CD8-positive, alpha-beta memory T cell (primary cell): ENCODE measurements at regions not wholly inside any gene's neighbourhood (a gene's known extent, or its start where the extent isn't known, plus 50 kb on each side); places are given as distances from the start of the nearest gene placed in this dataset.

ENCODE experiments used
- CTCF ChIA-PET: fragments of 350-600 bp; sonication (Branson Sonifier 250); formaldehyde crosslinking; loops from one replicate; lab custom pipeline; 2021; ENCODE audit warnings: antibody characterized with exemption; lab: Charles Lee
- POLR2A ChIA-PET: fragments of 350-600 bp; sonication (Branson Sonifier 250); formaldehyde crosslinking; loops from one replicate; lab custom pipeline; 2021; ENCODE audit warnings: antibody characterized with exemption; lab: Charles Lee
- DNase-seq, 5 donors: peaks; one replicate each; pipeline versions ENCODE4 v3.0.0 to v3.0.0-alpha.2; 2020 to 2022; ENCODE audit warnings: mixed read lengths in 1 of 5
- H3K27ac ChIP-seq: one replicate; pipeline ENCODE4 v1.7.0; 2013; ENCODE audit warnings: low read depth, mild to moderate bottlenecking, low read length, moderate library complexity
- H3K27me3 ChIP-seq: 2 replicates; pipeline ENCODE4 v1.7.0; 2013; ENCODE audit warnings: low read length, mild to moderate bottlenecking; ENCODE audit not compliant: insufficient read depth, poor library complexity, severe bottlenecking
- H3K36me3 ChIP-seq: 2 replicates; pipeline ENCODE4 v1.7.0; 2013; ENCODE audit warnings: mild to moderate bottlenecking, low read length, moderate library complexity; ENCODE audit not compliant: insufficient read depth
- H3K4me1 ChIP-seq: 2 replicates; pipeline ENCODE4 v1.7.0; 2013; ENCODE audit warnings: mild to moderate bottlenecking, low read length, moderate library complexity; ENCODE audit not compliant: insufficient read depth
- H3K4me3 ChIP-seq: 2 replicates; pipeline ENCODE4 v1.7.0; 2013; ENCODE audit warnings: mild to moderate bottlenecking, low read length
- H3K9me3 ChIP-seq: 2 replicates; pipeline ENCODE4 v1.7.0; 2013; ENCODE audit warnings: mild to moderate bottlenecking, low read length
- H3K27ac Mint-ChIP-seq, 8 donors: one replicate each; pipeline ENCODE4 v1.8.0; 2020 to 2021; ENCODE audit warnings: mixed read lengths in 8 of 8, mild to moderate bottlenecking in 6 of 8, inconsistent platforms in 3 of 8, moderate library complexity in 3 of 8
- H3K27me3 Mint-ChIP-seq, 2 donors: one replicate each; pipeline ENCODE4 v1.8.0; 2020 to 2021; ENCODE audit warnings: mixed read lengths in 2 of 2, mild to moderate bottlenecking in 1 of 2, moderate library complexity in 1 of 2
- H3K36me3 Mint-ChIP-seq, 3 donors: one replicate each; pipeline ENCODE4 v1.8.0; 2020 to 2021; ENCODE audit warnings: mixed read lengths in 3 of 3, inconsistent platforms in 1 of 3, mild to moderate bottlenecking in 1 of 3
- H3K4me1 Mint-ChIP-seq, 3 donors: one replicate each; pipeline ENCODE4 v1.8.0; 2020 to 2021; ENCODE audit warnings: mixed read lengths in 3 of 3, inconsistent platforms in 1 of 3, mild to moderate bottlenecking in 1 of 3
- H3K4me3 Mint-ChIP-seq, 7 donors: one replicate each; pipeline ENCODE4 v1.8.0; 2020 to 2021; ENCODE audit warnings: mixed read lengths in 7 of 7, mild to moderate bottlenecking in 6 of 7, moderate library complexity in 4 of 7, inconsistent platforms in 2 of 7
- H3K9me3 Mint-ChIP-seq, 5 donors: one replicate each; pipeline ENCODE4 v1.8.0; 2020 to 2022; ENCODE audit warnings: mixed read lengths in 5 of 5, mild to moderate bottlenecking in 3 of 5, moderate library complexity in 2 of 5, inconsistent platforms in 1 of 5

DNA sequence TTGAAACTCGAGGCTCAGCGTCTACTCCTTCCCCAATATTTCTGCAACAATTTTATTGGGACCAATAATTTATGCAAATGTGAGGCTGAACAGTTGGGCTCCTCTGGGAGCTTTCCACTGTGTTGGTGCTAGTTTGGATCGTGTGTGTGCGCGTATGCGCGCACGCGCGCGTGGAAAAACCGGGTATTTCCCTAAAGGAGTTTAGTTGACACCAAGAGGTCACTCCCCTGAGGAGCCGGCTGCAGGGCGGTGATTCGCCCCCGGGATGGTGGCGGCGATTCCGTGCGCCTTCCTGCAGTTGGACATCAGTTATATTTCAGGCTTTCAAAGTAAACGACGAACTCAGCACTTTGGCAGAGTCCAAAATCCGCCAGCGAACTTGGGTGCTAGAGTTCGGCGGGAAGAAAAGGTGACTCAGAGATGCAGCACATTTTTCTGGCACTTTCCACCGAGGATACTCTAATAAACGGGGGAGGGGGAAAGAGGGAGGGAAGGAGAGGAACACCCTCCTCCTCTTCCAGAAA, 186.5 kb upstream of the FANCL start:
- Mint-ChIP-seq H3K4me1 (peaks cover 6 to 20% (median 6%) of the 10 kb centered on the region in 3 donors), H3K4me3 (peak overlapping the region in 4 of 7 donors; percentile 19 to 83 (median 32)), H3K9me3 (peaks cover 0 to 2% (median 0%) of the 10 kb centered on the region in 5 donors), H3K27me3 (peaks cover 16 to 46% of the 10 kb centered on the region in 2 donors), H3K27ac (no peak overlapping the region), H3K36me3 (no peaks in the 10 kb centered on the region)
- ChIA-PET CTCF (no interaction called here), POLR2A (no interaction called here)
- Histone ChIP-seq H3K4me1 (no peaks in the 10 kb centered on the region), H3K27ac (no peak overlapping the region), H3K4me3 (no peak overlapping the region), H3K36me3 (no peaks in the 10 kb centered on the region), H3K9me3 (no peaks in the 10 kb centered on the region), H3K27me3 (peaks cover 7% of the 10 kb centered on the region)
- peak in 1 of 5 donors; percentile 47 for DNase-seq

- H3K4me1 Mint-ChIP-seq = peaks cover 6 to 20% (median 6%) of the 10 kb centered on the region in 3 donors
- no peaks in the 10 kb centered on the region for H3K36me3 Mint-ChIP-seq
- POLR2A ChIA-PET = no interaction called here
- peaks cover 16 to 44% of the 10 kb centered on the region in 2 donors for H3K27me3 Mint-ChIP-seq
- no peak overlapping the region for H3K27ac Mint-ChIP-seq
- H3K27ac ChIP-seq = no peak overlapping the region
- no peak overlapping the region for H3K4me3 ChIP-seq
- H3K9me3 ChIP-seq = no peaks in the 10 kb centered on the region
- H3K4me1 ChIP-seq = no peaks in the 10 kb centered on the region
- no peak for DNase-seq
- no peaks in the 10 kb centered on the region for H3K36me3 ChIP-seq
- no peak overlapping the region for H3K4me3 Mint-ChIP-seq
- CTCF ChIA-PET = no interaction called here
- peaks cover 0 to 2% (median 0%) of the 10 kb centered on the region in 5 donors for H3K9me3 Mint-ChIP-seq
- H3K27me3 ChIP-seq = peaks cover 7% of the 10 kb centered on the region
Measured at GRCh38 chr2:58425368-58425767, 184.2 kb upstream of the FANCL start.

GRCh38 chr2:58419983-58420382, 178.9 kb upstream of the FANCL start:
- no peaks in the 10 kb centered on the region for H3K9me3 ChIP-seq
- H3K36me3 ChIP-seq = no peaks in the 10 kb centered on the region
- H3K4me1 ChIP-seq = no peaks in the 10 kb centered on the region
- no peak for DNase-seq
- no peak overlapping the region for H3K27ac ChIP-seq
- H3K4me3 ChIP-seq = no peak overlapping the region
- H3K27me3 Mint-ChIP-seq = peaks cover 3 to 4% of the 10 kb centered on the region in 2 donors
- POLR2A ChIA-PET = no interaction called here
- H3K4me3 Mint-ChIP-seq = no peak overlapping the region
- no peaks in the 10 kb centered on the region for H3K4me1 Mint-ChIP-seq
- H3K36me3 Mint-ChIP-seq = no peaks in the 10 kb centered on the region
- no peak overlapping the region for H3K27ac Mint-ChIP-seq
- no peaks in the 10 kb centered on the region for H3K27me3 ChIP-seq
- H3K9me3 Mint-ChIP-seq = peaks cover 0 to 3% (median 0%) of the 10 kb centered on the region in 5 donors
- CTCF ChIA-PET = no interaction called here

DNA sequence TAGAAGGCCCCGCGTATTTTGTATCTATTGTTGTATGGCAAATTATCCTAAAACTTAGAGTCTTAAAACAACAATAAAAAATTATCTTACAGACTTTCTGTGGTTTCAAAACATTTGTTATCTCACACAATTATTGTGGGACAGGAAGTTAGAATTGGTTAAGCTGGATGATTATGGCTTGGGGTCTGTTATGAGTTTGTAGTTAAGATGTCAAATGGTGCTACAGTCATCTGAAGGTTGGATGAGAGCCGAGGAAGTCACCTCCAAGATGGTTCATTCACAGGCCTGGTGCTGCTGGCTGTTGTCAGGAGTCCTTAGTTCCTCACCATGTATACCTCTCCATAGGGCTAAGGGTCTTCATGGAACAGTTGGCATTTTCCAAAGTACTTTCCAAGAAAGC, 175.6 kb upstream of the FANCL start:
- ChIA-PET CTCF (no interaction called here), POLR2A (no interaction called here)
- Mint-ChIP-seq H3K4me3 (no peak overlapping the region), H3K27ac (no peak overlapping the region), H3K4me1 (no peaks in the 10 kb centered on the region), H3K27me3 (peaks cover 0 to 6% of the 10 kb centered on the region in 2 donors), H3K36me3 (no peaks in the 10 kb centered on the region), H3K9me3 (peaks cover 0 to 4% (median 0%) of the 10 kb centered on the region in 5 donors)
- no peak for DNase-seq
- H3K4me3 ChIP-seq = no peak overlapping the region
- H3K36me3 ChIP-seq = no peaks in the 10 kb centered on the region
- H3K27me3 ChIP-seq = no peaks in the 10 kb centered on the region
- H3K9me3 ChIP-seq = no peaks in the 10 kb centered on the region
- no peaks in the 10 kb centered on the region for H3K4me1 ChIP-seq
- H3K27ac ChIP-seq = no peak overlapping the region

DNA sequence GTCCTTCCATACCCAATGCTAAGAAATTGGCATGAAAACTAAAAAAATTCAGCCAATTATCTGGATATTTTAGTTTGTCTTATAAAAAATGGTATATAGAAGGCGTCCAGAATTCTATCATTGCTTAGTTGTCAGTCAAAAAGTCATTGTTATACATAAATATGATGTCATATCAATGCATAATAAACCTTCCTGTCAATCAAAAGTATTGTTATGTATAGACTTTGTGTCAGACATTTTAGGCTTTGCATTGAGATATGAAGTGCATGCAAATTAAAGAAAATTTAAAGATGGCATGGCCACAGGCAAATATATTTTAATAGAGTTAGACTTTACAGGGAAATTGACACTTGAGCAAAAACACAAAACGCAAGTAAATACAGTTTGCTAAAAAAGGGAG, 173.4 kb upstream of the FANCL start:
- no peak overlapping the region for H3K4me3 ChIP-seq
- H3K36me3 ChIP-seq = no peaks in the 10 kb centered on the region
- H3K9me3 ChIP-seq = no peaks in the 10 kb centered on the region
- no peaks in the 10 kb centered on the region for H3K4me1 ChIP-seq
- Mint-ChIP-seq H3K36me3 (no peaks in the 10 kb centered on the region), H3K9me3 (peaks cover 0 to 2% (median 0%) of the 10 kb centered on the region in 5 donors), H3K27me3 (peaks cover 0 to 6% of the 10 kb centered on the region in 2 donors), H3K27ac (no peak overlapping the region), H3K4me1 (no peaks in the 10 kb centered on the region), H3K4me3 (no peak overlapping the region)
- POLR2A ChIA-PET = no interaction called here
- CTCF ChIA-PET = no interaction called here
- H3K27me3 ChIP-seq = no peaks in the 10 kb centered on the region
- DNase-seq = no peak
- H3K27ac ChIP-seq = no peak overlapping the region

GRCh38 chr2:58410549-58410948, 169.4 kb upstream of the FANCL start:
- H3K27me3 ChIP-seq = no peaks in the 10 kb centered on the region
- Mint-ChIP-seq H3K4me1 (no peaks in the 10 kb centered on the region), H3K9me3 (peaks cover 0 to 4% (median 0%) of the 10 kb centered on the region in 5 donors), H3K36me3 (no peaks in the 10 kb centered on the region), H3K27me3 (peaks cover 0 to 6% of the 10 kb centered on the region in 2 donors), H3K4me3 (no peak overlapping the region), H3K27ac (no peak overlapping the region)
- H3K4me1 ChIP-seq = no peaks in the 10 kb centered on the region
- ChIA-PET POLR2A (no interaction called here), CTCF (no interaction called here)
- H3K4me3 ChIP-seq = no peak overlapping the region
- no peaks in the 10 kb centered on the region for H3K36me3 ChIP-seq
- no peaks in the 10 kb centered on the region for H3K9me3 ChIP-seq
- DNase-seq = no peak
- H3K27ac ChIP-seq = no peak overlapping the region

- no peaks in the 10 kb centered on the region for H3K4me1 Mint-ChIP-seq
- no peak overlapping the region for H3K27ac Mint-ChIP-seq
- Histone ChIP-seq H3K27ac (no peak overlapping the region), H3K4me1 (no peaks in the 10 kb centered on the region), H3K4me3 (no peak overlapping the region), H3K27me3 (no peaks in the 10 kb centered on the region), H3K36me3 (no peaks in the 10 kb centered on the region), H3K9me3 (no peaks in the 10 kb centered on the region)
- ChIA-PET POLR2A (no interaction called here), CTCF (no interaction called here)
- H3K36me3 Mint-ChIP-seq = no peaks in the 10 kb centered on the region
- H3K9me3 Mint-ChIP-seq = peaks cover 0 to 4% (median 0%) of the 10 kb centered on the region in 5 donors
- H3K27me3 Mint-ChIP-seq = peaks cover 0 to 1% of the 10 kb centered on the region in 2 donors
- DNase-seq = no peak
- H3K4me3 Mint-ChIP-seq = no peak overlapping the region
Measured at GRCh38 chr2:58407487-58407886, 166.4 kb upstream of the FANCL start.

DNA sequence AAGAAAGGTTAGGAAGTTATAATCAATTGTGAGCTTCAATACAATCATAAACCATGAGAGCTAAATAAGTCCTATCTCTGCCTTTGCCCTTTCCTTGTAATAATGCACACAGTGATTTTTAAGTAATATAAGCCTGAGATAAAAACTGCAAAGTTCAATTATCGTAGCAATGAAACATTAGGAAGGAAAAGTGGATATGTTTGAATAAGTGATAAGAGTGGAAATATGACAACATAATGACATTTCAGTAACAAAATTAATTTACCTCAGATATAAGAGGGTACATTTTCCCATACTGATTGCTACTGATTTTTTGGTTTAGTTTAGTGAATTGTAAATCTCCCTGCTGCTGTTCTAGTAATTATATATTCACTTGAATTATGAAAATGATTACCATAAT, 164.2 kb upstream of the FANCL start:
- CTCF ChIA-PET = no interaction called here

More for the DNA sequence above, 164.2 kb upstream of the FANCL start:
- DNase-seq = no peak
- H3K9me3 ChIP-seq = no peaks in the 10 kb centered on the region
- Mint-ChIP-seq H3K27ac (no peak overlapping the region), H3K9me3 (peaks cover 0 to 2% (median 0%) of the 10 kb centered on the region in 5 donors), H3K27me3 (peaks cover 0 to 1% of the 10 kb centered on the region in 2 donors), H3K36me3 (no peaks in the 10 kb centered on the region), H3K4me3 (no peak overlapping the region), H3K4me1 (no peaks in the 10 kb centered on the region)
- no peak overlapping the region for H3K27ac ChIP-seq
- no peaks in the 10 kb centered on the region for H3K27me3 ChIP-seq
- POLR2A ChIA-PET = no interaction called here
- no peaks in the 10 kb centered on the region for H3K36me3 ChIP-seq
- no peak overlapping the region for H3K4me3 ChIP-seq
- H3K4me1 ChIP-seq = no peaks in the 10 kb centered on the region
